Epithelial cell of proximal tubule (primary cell): ENCODE measurements at regions not wholly inside any gene's neighbourhood (a gene's known extent, or its start where the extent isn't known, plus 50 kb on each side); places are given as distances from the start of the nearest gene placed in this dataset.

ENCODE experiments used
- DNase-seq: peaks from one replicate; pipeline ENCODE4 v3.0.0-alpha.2; 2011; ENCODE audit warnings: low read depth
- H3K4me3 ChIP-seq: 2 replicates; pipeline ENCODE4 v1.5.1; 2011; ENCODE audit warnings: low read depth, mild to moderate bottlenecking, low read length
- TF ChIP-seq, protein P1 (sequence below): conservative IDR thresholded peaks from 2 replicates; pipeline ENCODE4 v1.5.1; 2012; ENCODE audit warnings: low read depth, mild to moderate bottlenecking, low read length

DNA sequence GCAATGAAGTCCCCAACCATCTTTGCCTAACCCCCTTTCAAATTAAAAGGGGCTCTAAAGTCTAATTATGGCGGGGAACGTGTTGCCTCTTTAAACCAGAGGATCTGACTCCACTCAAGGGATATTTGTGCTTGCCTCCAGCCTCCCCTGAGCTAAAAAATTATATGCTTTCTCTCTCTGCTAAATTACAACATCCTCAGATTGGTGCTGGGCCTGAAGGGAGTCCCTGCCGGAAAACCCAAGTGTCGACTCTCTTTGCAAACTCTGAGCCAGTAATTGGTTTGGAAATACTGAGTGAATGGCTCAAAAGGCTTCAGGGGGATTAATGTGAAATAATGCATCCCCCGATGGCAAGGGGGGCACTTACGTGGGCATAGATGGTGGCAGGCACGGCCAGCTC, 208.5 kb upstream of the TNRC6C start:
- TF ChIP-seq, protein P1, sequence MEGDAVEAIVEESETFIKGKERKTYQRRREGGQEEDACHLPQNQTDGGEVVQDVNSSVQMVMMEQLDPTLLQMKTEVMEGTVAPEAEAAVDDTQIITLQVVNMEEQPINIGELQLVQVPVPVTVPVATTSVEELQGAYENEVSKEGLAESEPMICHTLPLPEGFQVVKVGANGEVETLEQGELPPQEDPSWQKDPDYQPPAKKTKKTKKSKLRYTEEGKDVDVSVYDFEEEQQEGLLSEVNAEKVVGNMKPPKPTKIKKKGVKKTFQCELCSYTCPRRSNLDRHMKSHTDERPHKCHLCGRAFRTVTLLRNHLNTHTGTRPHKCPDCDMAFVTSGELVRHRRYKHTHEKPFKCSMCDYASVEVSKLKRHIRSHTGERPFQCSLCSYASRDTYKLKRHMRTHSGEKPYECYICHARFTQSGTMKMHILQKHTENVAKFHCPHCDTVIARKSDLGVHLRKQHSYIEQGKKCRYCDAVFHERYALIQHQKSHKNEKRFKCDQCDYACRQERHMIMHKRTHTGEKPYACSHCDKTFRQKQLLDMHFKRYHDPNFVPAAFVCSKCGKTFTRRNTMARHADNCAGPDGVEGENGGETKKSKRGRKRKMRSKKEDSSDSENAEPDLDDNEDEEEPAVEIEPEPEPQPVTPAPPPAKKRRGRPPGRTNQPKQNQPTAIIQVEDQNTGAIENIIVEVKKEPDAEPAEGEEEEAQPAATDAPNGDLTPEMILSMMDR, result no peak
- no peak overlapping the region for H3K4me3 ChIP-seq
- no peak for DNase-seq

DNA sequence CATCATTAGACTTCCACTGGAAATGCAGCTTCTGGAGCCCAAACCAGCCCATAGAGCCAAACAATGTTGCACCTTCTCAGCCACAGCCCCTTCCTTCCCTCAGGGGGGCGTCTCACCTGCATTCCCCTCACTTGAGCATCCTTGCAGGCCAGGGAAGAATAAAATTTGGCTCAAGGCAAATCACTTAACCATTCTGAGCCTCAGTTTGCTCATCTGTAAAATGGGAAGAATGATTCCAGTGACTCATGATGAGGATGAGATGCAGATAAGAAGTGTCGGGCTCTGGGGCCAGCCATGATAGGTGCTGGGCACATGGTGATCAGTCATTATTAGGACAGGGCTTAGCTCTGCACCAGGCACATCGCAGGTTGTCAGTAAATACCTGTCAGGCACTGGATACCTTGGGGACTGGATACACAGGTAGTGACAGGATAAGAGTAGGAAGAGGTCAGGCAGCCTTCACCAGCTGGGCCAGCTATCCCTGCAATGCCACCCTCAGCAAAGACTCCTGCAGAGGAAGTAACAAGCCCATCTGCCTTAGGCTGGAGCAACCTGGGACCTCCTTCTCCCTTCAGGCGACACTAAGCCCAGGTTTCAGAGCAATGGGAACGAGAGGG, 208.0 kb upstream of the TNRC6C start:
- H3K4me3 ChIP-seq, result no peak overlapping the region
- TF ChIP-seq, protein P1, result no peak
- no peak for DNase-seq

DNA sequence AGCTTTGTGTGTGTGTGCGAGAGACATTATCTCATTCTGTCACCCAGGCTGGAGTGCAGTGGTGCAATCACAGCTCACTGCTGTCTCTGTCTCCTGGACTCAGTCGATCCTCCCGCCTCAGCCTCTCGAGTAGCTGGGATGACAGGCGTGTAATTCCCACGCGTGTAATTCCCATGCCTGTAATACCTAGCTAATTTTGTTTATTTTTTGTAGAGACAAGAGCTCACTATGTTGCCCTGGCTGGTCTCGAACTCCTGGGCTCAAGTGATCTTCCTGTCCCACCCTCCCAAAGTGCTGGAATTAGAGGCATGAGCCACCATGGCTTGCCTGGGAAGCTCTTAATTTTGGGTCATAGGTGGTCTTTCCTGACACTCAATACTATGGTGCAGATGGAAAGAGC, 205.3 kb upstream of the TNRC6C start:
- H3K4me3 ChIP-seq, result no peak overlapping the region
- no peak for DNase-seq
- TF ChIP-seq, protein P1, result no peak

DNA sequence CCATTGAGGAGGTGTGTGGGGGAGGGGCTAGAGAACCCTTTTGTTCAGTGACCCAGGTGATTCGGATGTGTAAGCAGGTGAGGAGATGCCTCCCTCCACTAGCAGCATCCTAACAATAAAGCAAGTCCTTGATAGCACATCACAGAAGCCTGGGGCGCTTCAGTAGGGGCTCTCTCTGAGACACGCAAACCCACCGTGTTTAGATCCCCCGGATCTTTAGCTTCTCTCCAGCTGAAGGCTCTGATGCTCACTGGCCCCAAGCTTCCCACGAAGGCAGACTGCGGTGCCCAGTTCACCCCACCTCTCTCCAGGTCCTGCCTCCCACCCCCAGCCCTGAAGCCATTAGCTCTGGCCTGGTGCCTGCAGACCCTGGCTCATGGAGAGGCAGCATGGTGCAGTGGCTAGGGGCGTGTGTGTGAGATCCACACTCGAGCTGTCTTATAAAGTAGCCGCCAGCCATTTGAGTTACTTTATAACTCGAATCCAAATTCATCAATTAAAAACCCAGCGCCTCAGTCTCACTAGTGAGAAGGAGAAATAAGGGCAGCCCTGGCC, 204.7 kb upstream of the TNRC6C start:
- TF ChIP-seq, protein P1, result no peak
- H3K4me3 ChIP-seq, result no peak overlapping the region
- no peak for DNase-seq

DNA sequence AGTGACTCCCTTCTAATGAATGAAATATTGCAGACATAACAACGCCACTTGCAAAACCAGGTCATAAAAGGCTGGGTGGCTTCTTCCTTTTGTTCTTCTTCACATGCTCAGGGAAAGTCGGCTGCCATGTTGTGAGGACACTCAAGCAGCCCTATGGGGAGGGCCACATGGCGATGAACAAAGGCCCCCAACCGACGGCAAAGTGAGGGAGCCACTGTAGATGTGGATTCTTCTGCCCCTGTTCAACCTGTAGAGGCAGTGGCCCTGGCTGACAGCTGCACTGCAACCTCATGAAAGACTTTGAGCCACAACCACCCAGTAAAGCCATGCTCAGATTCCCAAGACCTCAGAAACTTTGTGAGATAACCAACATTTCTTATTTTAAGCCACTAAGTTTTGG, 203.5 kb upstream of the TNRC6C start:
- TF ChIP-seq, protein P1, result no peak
- DNase-seq, result no peak

DNA sequence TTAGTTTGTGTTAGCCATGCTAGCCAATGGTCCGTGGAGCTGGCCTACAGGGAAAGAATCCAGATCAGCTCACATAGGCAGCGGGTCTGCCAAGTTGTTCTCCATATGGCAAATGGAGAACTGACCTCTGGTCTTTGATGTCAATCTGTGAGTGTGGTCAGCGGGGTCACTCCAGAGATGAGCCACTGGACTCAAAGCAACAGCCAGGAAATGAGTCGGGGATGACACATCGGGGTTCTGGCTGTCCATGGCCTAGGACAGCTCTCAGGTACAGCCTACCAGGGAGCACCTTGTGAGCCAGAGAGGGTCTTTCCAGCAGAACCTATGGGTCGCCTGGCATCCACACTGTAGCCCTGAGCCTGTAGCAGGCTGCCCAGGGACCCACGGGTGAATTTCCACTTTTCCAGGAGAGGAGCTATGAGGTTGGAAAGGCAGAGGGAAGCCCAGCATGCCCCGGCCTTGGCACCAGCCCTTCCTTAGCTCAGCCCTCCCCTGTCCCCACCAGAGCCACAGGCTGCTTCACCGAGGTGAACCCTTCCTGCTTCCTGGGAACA, 203.0 kb upstream of the TNRC6C start:
- no peak overlapping the region for H3K4me3 ChIP-seq
- TF ChIP-seq, protein P1, result no peak
- no peak for DNase-seq

More for the DNA sequence above, 203.5 kb upstream of the TNRC6C start:
- H3K4me3 ChIP-seq, result no peak overlapping the region

DNA sequence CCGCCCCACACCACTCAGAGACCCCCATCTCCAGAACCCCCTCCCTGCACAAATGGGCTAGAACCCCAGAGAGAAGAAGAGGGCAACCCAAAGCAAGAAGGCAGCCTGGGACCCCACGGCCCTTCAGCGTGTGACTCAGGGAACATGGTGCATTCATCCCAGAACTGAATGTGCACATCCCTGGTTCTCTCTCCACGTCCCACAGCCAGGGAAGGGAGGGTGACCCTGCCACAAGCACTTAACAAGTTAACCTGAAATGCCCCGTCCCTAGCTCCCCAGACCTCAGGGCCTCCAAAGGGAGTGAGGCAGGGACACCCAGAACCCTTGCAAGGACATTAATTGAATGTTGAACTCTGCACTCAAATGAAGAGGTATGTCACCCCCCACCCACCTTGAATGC, 202.5 kb upstream of the TNRC6C start:
- no peak overlapping the region for H3K4me3 ChIP-seq
- DNase-seq, result no peak
- TF ChIP-seq, protein P1, result no peak
